ENCODE measurements at regions not wholly inside any gene's neighbourhood (a gene's known extent, or its start where the extent isn't known, plus 50 kb on each side); places are given as distances from the start of the nearest gene placed in this dataset.
"Not testable (repeated sequence)": the region's sequence is repeated elsewhere in the genome, so short reads cannot be mapped to it uniquely, and the experiment has no call there.

- DNase-seq, result no peak
These were observed 50.0 kb upstream of the ACYP2 start for GRCh38 chr2:54065411-54065810.

- no peak for DNase-seq
These were observed 51.4 kb upstream of the ACYP2 start for GRCh38 chr2:54063967-54064535.

- no peak for DNase-seq
These were observed 53.0 kb upstream of the ACYP2 start for GRCh38 chr2:54062401-54062800.

GRCh38 chr2:54061272-54061671, 54.1 kb upstream of the ACYP2 start:
- no peak for DNase-seq

- no peak for DNase-seq
These were observed 55.4 kb upstream of the ACYP2 start for GRCh38 chr2:54059986-54060385.

- no peak for DNase-seq
These were observed 55.9 kb upstream of the ACYP2 start for GRCh38 chr2:54059504-54059903.

GRCh38 chr2:54058449-54058848, 57.0 kb upstream of the ACYP2 start:
- no peak for DNase-seq

- DNase-seq, result no peak
These were observed 60.6 kb upstream of the ACYP2 start for GRCh38 chr2:54054774-54055173.

- no peak for DNase-seq
These were observed 61.1 kb upstream of the ACYP2 start for GRCh38 chr2:54054271-54054670.

GRCh38 chr2:54053830-54054229, 61.6 kb upstream of the ACYP2 start:
- peak; percentile 6 for DNase-seq

GRCh38 chr2:54052825-54053718, 62.3 kb upstream of the ACYP2 start:
- peak; percentile 13 for DNase-seq

- no peak for DNase-seq
These were observed 65.0 kb upstream of the ACYP2 start for GRCh38 chr2:54050445-54050844.

GRCh38 chr2:54049365-54049764, 66.0 kb upstream of the ACYP2 start:
- DNase-seq, result no peak

GRCh38 chr2:54048896-54049295, 66.5 kb upstream of the ACYP2 start:
- not testable (repeated sequence) for DNase-seq

GRCh38 chr2:54048117-54048785, 67.2 kb upstream of the ACYP2 start:
- DNase-seq, result no peak

GRCh38 chr2:54047658-54048057, 67.8 kb upstream of the ACYP2 start:
- no peak for DNase-seq

- no peak for DNase-seq
These were observed 68.3 kb upstream of the ACYP2 start for GRCh38 chr2:54047091-54047490.

- no peak for DNase-seq
These were observed 72.3 kb upstream of the PSME4 start for GRCh38 chr2:54042897-54043620.

GRCh38 chr2:54042341-54042740, 71.5 kb upstream of the PSME4 start:
- DNase-seq, result no peak

GRCh38 chr2:54041135-54041534, 70.3 kb upstream of the PSME4 start:
- peak; percentile 7 for DNase-seq

GRCh38 chr2:54040685-54041084, 69.9 kb upstream of the PSME4 start:
- no peak for DNase-seq

GRCh38 chr2:54040250-54040649, 69.5 kb upstream of the PSME4 start:
- DNase-seq, result no peak

GRCh38 chr2:54038835-54039234, 68.0 kb upstream of the PSME4 start:
- no peak for DNase-seq
